H1 (cell line): ENCODE measurements at regions not wholly inside any gene's neighbourhood (a gene's known extent, or its start where the extent isn't known, plus 50 kb on each side); places are given as distances from the start of the nearest gene placed in this dataset.

Source experiments
- BACH1 ChIP-seq: IDR thresholded peaks from 2 replicates; pipeline ENCODE4 v1.6.1; 2012; ENCODE audit warnings: low read length, improper control_type of control experiment
- HDAC2 ChIP-seq, 2 experiments: fragments of 300-600 bp in 1 of 2; sonication (generic) in 1 of 2; IDR thresholded peaks; 2 replicates each; pipeline ENCODE4 v1.6.1; 2011 to 2012; ENCODE audit warnings: low read depth in 2 of 2, low read length in 2 of 2, mild to moderate bottlenecking in 2 of 2, moderate library complexity in 2 of 2, borderline replicate concordance in 1 of 2, inconsistent platforms in 1 of 2
- KDM5A ChIP-seq: fragments of 200-600 bp; IDR thresholded peaks from 2 replicates; pipeline ENCODE4 v1.7.1; 2012; ENCODE audit warnings: mild to moderate bottlenecking, low read length, inconsistent platforms, mixed read lengths
- MAFK ChIP-seq: IDR thresholded peaks from 2 replicates; pipeline ENCODE4 v1.6.1; 2012; ENCODE audit warnings: low read depth, mild to moderate bottlenecking, improper control_type of control experiment, low read length
- SP1 ChIP-seq: IDR thresholded peaks from 2 replicates; pipeline ENCODE4 v1.6.1; 2011; ENCODE audit warnings: low read depth, low read length

GRCh38 chr6:121505284-121505683 is 69.8 kb downstream of the GJA1 start (continued):
- TF ChIP-seq MAFK (no peak), BACH1 (no peak), HDAC2 (IDR thresholded peaks at IDR 0.05; ENCODE audit: borderline replicate concordance in 1 of 2, low read depth in 2 of 2, low read length in 2 of 2) (no peak), SP1 (no peak), KDM5A (no peak)
- TF ChIP-seq, all 59 proteins: peak for 0
